Trophoblast cell (in vitro differentiated cells and primary cell): ENCODE measurements at regions not wholly inside any gene's neighbourhood (a gene's known extent, or its start where the extent isn't known, plus 50 kb on each side); places are given as distances from the start of the nearest gene placed in this dataset.
"Not testable (repeated sequence)": the region's sequence is repeated elsewhere in the genome, so short reads cannot be mapped to it uniquely, and the experiment has no call there.

ENCODE experiments used
- DNase-seq, 2 donors: peaks; one replicate each; pipeline ENCODE4 v3.0.0-alpha.2; 2016
- H2AFZ ChIP-seq: 2 replicates; pipeline ENCODE4 v1.6.1; 2013; ENCODE audit warnings: low read length, moderate library complexity, mild to moderate bottlenecking; ENCODE audit not compliant: insufficient read depth, poor library complexity
- H2AK5ac ChIP-seq: 2 replicates; pipeline ENCODE4 v1.6.1; 2013; ENCODE audit warnings: mild to moderate bottlenecking, low read length
- H2BK120ac ChIP-seq: 2 replicates; pipeline ENCODE4 v1.6.1; 2013; ENCODE audit warnings: low read length, mild to moderate bottlenecking, moderate library complexity; ENCODE audit not compliant: insufficient read depth, poor library complexity
- H2BK12ac ChIP-seq: 2 replicates; pipeline ENCODE4 v1.6.1; 2013; ENCODE audit warnings: mild to moderate bottlenecking, low read length, moderate library complexity
- H2BK5ac ChIP-seq: 2 replicates; pipeline ENCODE4 v1.6.1; 2013; ENCODE audit warnings: low read length, low read depth, moderate library complexity, mild to moderate bottlenecking; ENCODE audit not compliant: poor library complexity
- H3K14ac ChIP-seq: 2 replicates; pipeline ENCODE4 v1.6.1; 2013; ENCODE audit warnings: mild to moderate bottlenecking, low read length
- H3K18ac ChIP-seq: 2 replicates; pipeline ENCODE4 v1.6.1; 2013; ENCODE audit warnings: mild to moderate bottlenecking, low read length
- H3K23ac ChIP-seq: 2 replicates; pipeline ENCODE4 v1.6.1; 2013; ENCODE audit warnings: low read length
- H3K27ac ChIP-seq: 2 replicates; pipeline ENCODE4 v1.5.1; 2013; ENCODE audit warnings: low read depth, mild to moderate bottlenecking, inconsistent platforms, low read length, moderate library complexity
- H3K27me3 ChIP-seq: 2 replicates; pipeline ENCODE4 v1.6.1; 2013; ENCODE audit warnings: inconsistent platforms, mild to moderate bottlenecking, low read length, moderate library complexity; ENCODE audit not compliant: insufficient read depth
- H3K36me3 ChIP-seq, 2 experiments: 1 replicate in 1 of 2; 2 replicates in 1 of 2; pipeline ENCODE4 v1.6.1; 2013; ENCODE audit warnings: low read length in 2 of 2, mild to moderate bottlenecking in 2 of 2, moderate library complexity in 1 of 2; ENCODE audit not compliant: insufficient read depth in 2 of 2, control insufficient read depth in 1 of 2
- H3K4ac ChIP-seq: 2 replicates; pipeline ENCODE4 v1.6.1; 2013; ENCODE audit warnings: low read depth, mild to moderate bottlenecking, low read length, moderate library complexity
- H3K4me1 ChIP-seq, 2 experiments: 1 replicate in 1 of 2; 2 replicates in 1 of 2; pipeline ENCODE4 v1.6.1; 2013; ENCODE audit warnings: low read length in 2 of 2, mild to moderate bottlenecking in 2 of 2, moderate library complexity in 1 of 2; ENCODE audit not compliant: insufficient read depth in 2 of 2, control insufficient read depth in 1 of 2
- H3K4me2 ChIP-seq: 2 replicates; pipeline ENCODE4 v1.6.1; 2013; ENCODE audit warnings: inconsistent platforms, mild to moderate bottlenecking, low read length, moderate library complexity
- H3K4me3 ChIP-seq: 2 replicates; pipeline ENCODE4 v1.5.1; 2013; ENCODE audit warnings: mild to moderate bottlenecking, low read depth, low read length, inconsistent platforms
- H3K79me1 ChIP-seq: one replicate; pipeline ENCODE4 v1.6.1; 2013; ENCODE audit warnings: low read length
- H3K79me2 ChIP-seq: 2 replicates; pipeline ENCODE4 v1.6.1; 2013; ENCODE audit warnings: low read length, mild to moderate bottlenecking; ENCODE audit not compliant: control insufficient read depth, insufficient read depth, poor library complexity
- H3K9ac ChIP-seq: 2 replicates; pipeline ENCODE4 v1.6.1; 2013; ENCODE audit warnings: mild to moderate bottlenecking, low read length
- H3K9me3 ChIP-seq: 2 replicates; pipeline ENCODE4 v1.6.1; 2013; ENCODE audit warnings: low read depth, mild to moderate bottlenecking, control low read depth, inconsistent platforms, low read length; ENCODE audit not compliant: insufficient read depth
- H4K12ac ChIP-seq: 2 replicates; pipeline ENCODE4 v1.6.1; 2013; ENCODE audit warnings: low read depth, mild to moderate bottlenecking, low read length, moderate library complexity
- H4K8ac ChIP-seq: 2 replicates; pipeline ENCODE4 v1.6.1; 2013; ENCODE audit warnings: low read depth, mild to moderate bottlenecking, low read length, moderate library complexity
- H4K91ac ChIP-seq: one replicate; pipeline ENCODE4 v1.6.1; 2013; ENCODE audit warnings: low read depth, mild to moderate bottlenecking, low read length, moderate library complexity
- WGBS: extraction: QIAGEN DNeasy Blood & Tissue Kit; methylation state at CpG from one replicate; pipeline ENCODE4 v1.1.7; 2013; ENCODE audit warnings: missing lambda C conversion rate; ENCODE audit not compliant: insufficient read length, insufficient coverage; ENCODE audit errors: extremely low coverage; 5-methylcytosine and 5-hydroxymethylcytosine counted together

DNA sequence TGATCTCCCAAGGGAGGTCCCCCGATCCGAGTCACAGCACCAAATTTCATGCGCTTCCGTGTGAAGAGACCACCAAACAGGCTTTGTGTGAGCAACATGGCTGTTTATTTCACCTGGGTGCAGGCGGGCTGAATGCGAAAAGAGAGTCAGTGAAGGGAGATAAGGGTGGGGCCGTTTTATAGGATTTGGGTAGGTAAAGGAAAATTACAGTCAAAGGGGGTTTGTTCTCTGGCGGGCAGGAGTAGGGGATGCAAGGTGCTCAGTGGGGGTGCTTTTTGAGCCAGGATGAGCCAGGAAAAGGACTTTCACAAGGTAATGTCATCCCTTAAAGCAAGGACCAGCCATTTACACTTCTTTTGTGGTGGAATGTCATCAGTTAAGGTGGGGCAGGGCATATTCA is 309.2 kb upstream of the PAPPA start:
- H2AFZ ChIP-seq, H3K4me2 ChIP-seq, H3K79me2 ChIP-seq, H3K27ac ChIP-seq, H3K27me3 ChIP-seq, H3K4ac ChIP-seq, H4K12ac ChIP-seq, H2BK12ac ChIP-seq, H2BK5ac ChIP-seq, H2BK120ac ChIP-seq, DNase-seq, H3K4me1 ChIP-seq, H3K9ac ChIP-seq, H3K23ac ChIP-seq, H3K4me3 ChIP-seq, H4K8ac ChIP-seq, H3K9me3 ChIP-seq, H4K91ac ChIP-seq, H3K14ac ChIP-seq, H2AK5ac ChIP-seq, H3K79me1 ChIP-seq, H3K18ac ChIP-seq, H3K36me3 ChIP-seq: not testable (repeated sequence)
- WGBS: no CpG with 5 or more reads among the region's 8 CpGs

DNA sequence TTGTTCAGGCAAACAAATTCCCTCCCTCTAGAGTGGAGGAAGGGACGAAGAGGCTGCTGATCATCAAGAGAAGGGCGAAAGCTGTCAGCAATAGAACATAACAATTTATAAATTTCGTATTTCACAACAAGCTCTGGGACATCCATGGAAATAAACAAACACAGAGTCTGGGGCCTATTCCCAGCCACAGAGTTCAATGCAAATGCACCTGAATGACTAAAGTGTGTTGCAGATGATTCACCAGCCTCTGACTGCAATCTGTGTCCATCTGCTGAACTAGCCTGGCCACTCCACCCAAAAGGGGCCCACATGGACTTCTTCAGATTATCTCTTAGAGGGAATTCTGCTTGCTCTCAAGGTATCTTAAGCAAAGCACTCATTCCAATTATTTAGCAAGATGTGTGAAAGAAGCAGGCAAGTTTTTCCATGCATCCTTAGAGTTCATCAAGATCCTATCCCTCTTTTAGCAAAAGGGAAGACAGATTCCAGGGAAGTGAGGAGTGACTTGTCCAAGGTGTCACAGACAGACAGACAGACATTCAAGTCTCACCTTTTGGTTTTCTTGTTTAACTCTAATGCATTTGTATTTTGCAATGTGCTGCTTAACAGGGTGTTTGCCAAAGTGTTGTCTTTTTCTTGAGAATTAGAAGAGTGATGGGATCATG is 307.8 kb upstream of the PAPPA start:
- Histone ChIP-seq H3K23ac (no peak overlapping the region), H3K4me3 (no peak overlapping the region), H2BK5ac (no peak overlapping the region), H2AK5ac (no peak overlapping the region), H4K12ac (no peak overlapping the region), H3K4me2 (no peak overlapping the region), H2AFZ (no peak overlapping the region), H3K4ac (no peak overlapping the region), H3K79me2 (no peaks in the 10 kb centered on the region), H3K79me1 (no peaks in the 10 kb centered on the region), H3K36me3 (no peaks in the 10 kb centered on the region), H3K9ac (no peak overlapping the region), H3K27me3 (no peaks in the 10 kb centered on the region), H3K4me1 (peaks cover 0 to 2% of the 10 kb centered on the region in 2 experiments), H2BK120ac (no peak overlapping the region), H3K14ac (no peak overlapping the region), H4K8ac (no peak overlapping the region), H3K9me3 (no peaks in the 10 kb centered on the region), H3K27ac (no peak overlapping the region), H4K91ac (no peak overlapping the region), H3K18ac (no peak overlapping the region), H2BK12ac (no peak overlapping the region)
- peak; percentile 92 to 95 for DNase-seq
- no CpG with 5 or more reads among the region's 3 CpGs for WGBS

DNA sequence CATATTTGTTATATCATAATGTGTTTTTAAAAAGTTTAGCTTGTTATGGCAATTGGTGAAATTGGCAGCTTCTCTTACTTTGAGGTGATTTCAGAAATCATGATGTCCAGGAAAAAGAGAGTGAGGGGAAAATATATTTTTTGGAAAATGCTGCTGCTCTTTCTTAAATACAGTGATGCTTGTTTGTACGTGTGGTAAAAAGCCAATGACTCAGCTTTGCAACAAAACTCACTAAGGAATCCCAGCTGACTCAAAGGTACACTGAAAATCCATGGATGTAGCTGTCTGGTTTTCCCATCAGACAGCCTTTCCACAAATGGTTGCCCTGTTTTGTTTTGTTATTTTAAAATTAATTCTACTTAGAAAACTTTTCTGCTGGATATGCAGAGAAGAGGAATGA is 306.4 kb upstream of the PAPPA start:
- H2AFZ ChIP-seq: no peak overlapping the region
- no peaks in the 10 kb centered on the region for H3K9me3 ChIP-seq
- H3K4me2 ChIP-seq: no peak overlapping the region
- H2BK12ac ChIP-seq: no peak overlapping the region
- no peaks in the 10 kb centered on the region for H3K79me2 ChIP-seq
- H3K23ac ChIP-seq: no peak overlapping the region
- no peak overlapping the region for H3K4me3 ChIP-seq
- DNase-seq: peak in 1 of 2 donors; percentile 29
- no CpG with 5 or more reads among the region's 1 CpG for WGBS
- no peak overlapping the region for H3K9ac ChIP-seq
- H2BK5ac ChIP-seq: no peak overlapping the region
- H3K4ac ChIP-seq: no peak overlapping the region
- no peaks in the 10 kb centered on the region for H3K36me3 ChIP-seq
- H4K8ac ChIP-seq: no peak overlapping the region
- no peak overlapping the region for H3K18ac ChIP-seq
- no peak overlapping the region for H2BK120ac ChIP-seq
- no peaks in the 10 kb centered on the region for H3K27me3 ChIP-seq
- no peak overlapping the region for H4K91ac ChIP-seq
- no peak overlapping the region for H2AK5ac ChIP-seq
- H3K79me1 ChIP-seq: no peaks in the 10 kb centered on the region
- no peak overlapping the region for H3K14ac ChIP-seq
- peaks cover 0 to 2% of the 10 kb centered on the region in 2 experiments for H3K4me1 ChIP-seq
- no peak overlapping the region for H4K12ac ChIP-seq
- no peak overlapping the region for H3K27ac ChIP-seq

DNA sequence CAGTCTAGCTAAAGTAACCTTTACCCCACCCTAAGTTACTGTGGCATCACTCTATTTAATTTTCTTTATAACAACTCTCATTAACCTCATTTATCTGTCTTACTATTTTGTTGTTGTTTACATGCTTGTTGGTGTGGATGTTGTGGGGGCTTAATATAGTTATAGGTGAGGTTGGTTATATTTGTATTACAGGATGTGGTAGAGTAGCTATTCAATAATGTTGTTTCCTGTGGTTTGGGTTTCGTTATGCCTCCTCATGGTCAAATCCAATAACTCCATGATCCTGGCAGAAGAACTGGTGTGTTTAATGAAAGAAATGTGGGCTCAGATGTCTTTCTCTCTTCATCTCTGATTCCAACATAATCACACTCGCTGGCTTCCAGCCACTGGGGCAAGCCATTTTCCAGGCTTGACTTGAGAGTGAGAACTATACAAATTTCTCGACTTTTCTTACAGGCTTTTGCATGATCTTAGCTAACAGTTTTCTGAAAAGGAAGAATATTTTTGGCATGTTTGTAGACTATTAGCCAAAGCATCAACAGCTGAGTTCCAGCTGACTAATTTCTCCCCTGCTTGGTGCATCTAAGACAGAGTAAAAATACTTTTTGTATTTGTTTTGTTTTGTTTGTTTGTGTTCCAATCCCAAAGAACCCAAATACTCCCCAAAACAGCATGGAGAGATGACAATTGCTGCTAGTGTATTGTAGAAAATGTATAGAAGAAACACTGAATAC is 303.7 kb upstream of the PAPPA start:
- H3K4me2 ChIP-seq: no peak overlapping the region
- no peak overlapping the region for H2BK120ac ChIP-seq
- no peak overlapping the region for H3K27ac ChIP-seq
- no peak overlapping the region for H3K4me3 ChIP-seq
- H2BK5ac ChIP-seq: no peak overlapping the region
- no peak overlapping the region for H4K12ac ChIP-seq
- no peaks in the 10 kb centered on the region for H3K36me3 ChIP-seq
- H3K9me3 ChIP-seq: no peaks in the 10 kb centered on the region
- peaks cover 0 to 2% of the 10 kb centered on the region in 2 experiments for H3K4me1 ChIP-seq
- H4K8ac ChIP-seq: no peak overlapping the region
- H2AK5ac ChIP-seq: no peak overlapping the region
- no peak overlapping the region for H3K18ac ChIP-seq
- no peaks in the 10 kb centered on the region for H3K79me2 ChIP-seq
- no peak for DNase-seq
- H3K27me3 ChIP-seq: no peaks in the 10 kb centered on the region
- H3K23ac ChIP-seq: no peak overlapping the region
- no peaks in the 10 kb centered on the region for H3K79me1 ChIP-seq
- H2BK12ac ChIP-seq: no peak overlapping the region
- no peak overlapping the region for H3K9ac ChIP-seq
- no peak overlapping the region for H2AFZ ChIP-seq
- H3K4ac ChIP-seq: no peak overlapping the region
- no peak overlapping the region for H4K91ac ChIP-seq
- WGBS: no CpG with 5 or more reads among the region's 3 CpGs
- H3K14ac ChIP-seq: no peak overlapping the region
